Vagina (tissue), 2 donors: ENCODE measurements at regions not wholly inside any gene's neighbourhood (a gene's known extent, or its start where the extent isn't known, plus 50 kb on each side); places are given as distances from the start of the nearest gene placed in this dataset.

Experiments used
- DNase-seq, 2 donors: peaks; one replicate each; pipeline ENCODE4 v3.0.0-alpha.2; 2017; ENCODE audit errors: extremely low spot score in 2 of 2
- H3K27ac ChIP-seq: fragments of 200-600 bp; sonication (generic); one replicate; pipeline ENCODE4 v1.5.1; 2019
- H3K27me3 ChIP-seq: fragments of 200-600 bp; sonication (generic); one replicate; pipeline ENCODE4 v1.5.1; 2019
- H3K36me3 ChIP-seq, 2 donors: fragments of 200-600 bp; sonication (generic); one replicate each; pipeline ENCODE4 v1.5.1; 2017 to 2019
- H3K4me1 ChIP-seq: fragments of 200-600 bp; sonication (generic); one replicate; pipeline ENCODE4 v1.5.1; 2019
- H3K4me3 ChIP-seq, 2 donors: fragments of 200-600 bp; sonication (generic); 1 replicate in 1 of 2; 2 replicates in 1 of 2; pipeline ENCODE4 v1.5.1; 2016 to 2019
- H3K9me3 ChIP-seq: fragments of 200-600 bp; sonication (generic); one replicate; pipeline ENCODE4 v1.5.1; 2019
- POLR2A ChIP-seq, 2 donors: fragments of 450-650 bp; IDR thresholded peaks; one replicate each; pipeline ENCODE4 v1.6.1; 2017; ENCODE audit warnings: antibody characterized with exemption in 2 of 2, mild to moderate bottlenecking in 2 of 2, moderate library complexity in 2 of 2
- POLR2AphosphoS5 ChIP-seq, 2 donors: sonication (generic); formaldehyde crosslinking; IDR thresholded peaks; one replicate each; pipeline ENCODE4 v1.9.0; 2017; ENCODE audit warnings: antibody characterized with exemption in 2 of 2, mild to moderate bottlenecking in 2 of 2, low read depth in 1 of 2; ENCODE audit not compliant: insufficient read depth in 1 of 2
- intact Hi-C: fragments of 100-400 bp; cut with DNase I; formaldehyde crosslinking; loops from one replicate; pipeline ENCODE4 v1.15.1; 2023
- TF ChIP-seq, protein P1 (sequence below), 3 experiments: fragments of 450-650 bp in 2 of 3; fragments of 200-600 bp in 1 of 3; sonication (generic) in 1 of 3; IDR thresholded peaks; one replicate each; pipeline ENCODE4 v1.5.1; 2017 to 2019; ENCODE audit warnings: antibody characterized with exemption in 3 of 3, mild to moderate bottlenecking in 2 of 3, moderate library complexity in 2 of 3

DNA sequence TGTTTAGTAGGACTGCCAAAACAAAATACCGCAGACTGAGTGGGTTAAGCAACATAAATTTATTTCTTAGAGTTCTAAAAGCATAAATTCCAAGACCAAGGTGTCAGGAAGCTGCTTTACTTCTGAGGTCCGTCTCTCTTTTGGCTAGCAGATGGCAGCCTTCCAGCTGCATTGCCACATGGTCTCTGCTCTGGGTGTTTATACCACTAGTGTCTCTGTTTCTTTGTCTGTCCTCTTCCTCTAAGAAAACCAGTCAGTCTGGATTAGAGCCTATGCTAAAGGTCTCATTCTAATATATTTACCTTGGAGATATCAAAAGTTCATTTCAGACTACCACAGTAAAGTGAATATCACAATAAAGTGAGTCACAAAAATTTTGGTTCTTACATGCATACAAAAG, 519.8 kb downstream of the COL11A1 start:
- TF ChIP-seq POLR2AphosphoS5 (IDR thresholded peaks at IDR 0.05; ENCODE audit: insufficient read depth in 1 of 2, low read depth in 1 of 2) (no peak), POLR2A (IDR thresholded peaks at IDR 0.05) (no peak)
- TF ChIP-seq, protein P1, sequence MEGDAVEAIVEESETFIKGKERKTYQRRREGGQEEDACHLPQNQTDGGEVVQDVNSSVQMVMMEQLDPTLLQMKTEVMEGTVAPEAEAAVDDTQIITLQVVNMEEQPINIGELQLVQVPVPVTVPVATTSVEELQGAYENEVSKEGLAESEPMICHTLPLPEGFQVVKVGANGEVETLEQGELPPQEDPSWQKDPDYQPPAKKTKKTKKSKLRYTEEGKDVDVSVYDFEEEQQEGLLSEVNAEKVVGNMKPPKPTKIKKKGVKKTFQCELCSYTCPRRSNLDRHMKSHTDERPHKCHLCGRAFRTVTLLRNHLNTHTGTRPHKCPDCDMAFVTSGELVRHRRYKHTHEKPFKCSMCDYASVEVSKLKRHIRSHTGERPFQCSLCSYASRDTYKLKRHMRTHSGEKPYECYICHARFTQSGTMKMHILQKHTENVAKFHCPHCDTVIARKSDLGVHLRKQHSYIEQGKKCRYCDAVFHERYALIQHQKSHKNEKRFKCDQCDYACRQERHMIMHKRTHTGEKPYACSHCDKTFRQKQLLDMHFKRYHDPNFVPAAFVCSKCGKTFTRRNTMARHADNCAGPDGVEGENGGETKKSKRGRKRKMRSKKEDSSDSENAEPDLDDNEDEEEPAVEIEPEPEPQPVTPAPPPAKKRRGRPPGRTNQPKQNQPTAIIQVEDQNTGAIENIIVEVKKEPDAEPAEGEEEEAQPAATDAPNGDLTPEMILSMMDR (IDR thresholded peaks at IDR 0.05): no peak
- no peaks in the 10 kb centered on the region for H3K27me3 ChIP-seq
- DNase-seq: no peak

DNA sequence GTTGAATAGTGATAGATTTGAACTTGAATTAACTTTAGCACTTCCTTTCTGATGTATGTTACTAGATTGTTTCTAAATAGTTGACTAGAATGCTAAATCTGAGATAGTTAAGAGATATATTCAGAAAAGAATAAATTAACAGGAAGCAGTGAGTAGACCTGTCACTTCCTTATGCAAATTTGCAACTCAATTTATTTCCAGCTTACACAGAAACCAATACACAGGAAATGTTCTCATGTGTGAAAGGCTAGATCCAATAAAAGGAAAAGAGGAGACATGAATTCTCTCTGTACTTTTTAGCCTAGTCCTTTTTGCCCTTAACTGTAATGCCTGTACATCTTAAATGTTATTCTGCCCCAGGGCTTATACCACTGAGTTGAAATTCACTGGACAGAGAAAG, 522.3 kb downstream of the COL11A1 start:
- H3K4me1 ChIP-seq: no peaks in the 10 kb centered on the region

More for the DNA sequence above, 519.8 kb downstream of the COL11A1 start:
- Histone ChIP-seq H3K4me3 (no peak overlapping the region), H3K9me3 (no peaks in the 10 kb centered on the region), H3K36me3 (no peaks in the 10 kb centered on the region), H3K4me1 (no peaks in the 10 kb centered on the region), H3K27ac (no peak overlapping the region)
- intact Hi-C loops: no loop called here

DNA sequence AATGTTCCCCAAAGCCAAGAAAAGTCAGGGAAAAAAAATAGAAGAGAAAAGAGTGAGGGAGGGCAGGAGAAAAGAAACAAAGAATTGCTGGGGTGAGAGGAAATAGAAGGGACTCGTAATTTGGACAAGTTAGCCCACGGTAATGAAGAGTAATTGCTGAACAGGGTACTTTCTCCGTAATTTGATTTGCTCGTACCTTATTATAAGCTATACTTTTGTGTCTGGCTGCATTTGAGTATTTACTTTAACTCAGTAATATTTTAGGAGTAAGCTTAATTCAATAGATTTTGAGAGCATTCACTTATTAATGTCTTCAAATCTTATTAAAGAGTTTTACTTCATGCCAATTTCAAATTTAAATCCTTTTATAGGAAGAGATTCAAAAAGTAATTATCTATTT, 527.5 kb downstream of the COL11A1 start:
- H3K36me3 ChIP-seq: no peaks in the 10 kb centered on the region
- H3K9me3 ChIP-seq: no peaks in the 10 kb centered on the region
- no peaks in the 10 kb centered on the region for H3K4me1 ChIP-seq
- H3K27ac ChIP-seq: no peak overlapping the region
- TF ChIP-seq POLR2A (IDR thresholded peaks at IDR 0.05): no peak
- TF ChIP-seq POLR2AphosphoS5 (IDR thresholded peaks at IDR 0.05; ENCODE audit: insufficient read depth in 1 of 2, low read depth in 1 of 2): no peak
- TF ChIP-seq, protein P1 (IDR thresholded peaks at IDR 0.05): no peak
- DNase-seq: no peak
- no peaks in the 10 kb centered on the region for H3K27me3 ChIP-seq
- intact Hi-C loops: no loop called here
- no peak overlapping the region for H3K4me3 ChIP-seq

More for the DNA sequence above, 522.3 kb downstream of the COL11A1 start:
- DNase-seq: no peak
- Histone ChIP-seq H3K36me3 (no peaks in the 10 kb centered on the region), H3K27ac (no peak overlapping the region), H3K27me3 (no peaks in the 10 kb centered on the region), H3K4me3 (no peak overlapping the region), H3K9me3 (no peaks in the 10 kb centered on the region)
- TF ChIP-seq POLR2AphosphoS5 (IDR thresholded peaks at IDR 0.05; ENCODE audit: insufficient read depth in 1 of 2, low read depth in 1 of 2): no peak
- TF ChIP-seq, protein P1 (IDR thresholded peaks at IDR 0.05): no peak
- no peak for TF ChIP-seq POLR2A (IDR thresholded peaks at IDR 0.05)
- intact Hi-C loops: no loop called here

DNA sequence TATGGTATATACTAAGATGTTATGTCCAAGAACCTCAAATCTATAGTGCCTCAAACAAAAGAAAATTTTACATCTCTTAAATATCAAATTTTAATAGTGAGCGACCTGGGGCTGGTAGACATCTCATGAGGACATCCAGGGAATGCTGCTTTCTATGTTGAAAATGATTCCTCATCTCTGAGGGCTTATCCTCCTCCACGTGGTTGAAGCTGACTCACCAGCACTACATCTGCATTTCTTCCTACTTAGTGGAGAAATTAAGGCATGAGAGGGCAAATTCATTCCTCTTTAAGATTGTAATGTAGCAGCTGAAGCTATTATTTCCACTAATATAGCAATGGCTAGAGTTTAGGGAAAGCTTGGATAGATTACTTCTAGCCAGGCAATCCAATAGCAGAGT, 529.5 kb downstream of the COL11A1 start:
- DNase-seq: no peak
- Histone ChIP-seq H3K9me3 (no peaks in the 10 kb centered on the region), H3K27ac (no peak overlapping the region), H3K36me3 (no peaks in the 10 kb centered on the region), H3K4me1 (no peaks in the 10 kb centered on the region), H3K4me3 (no peak overlapping the region), H3K27me3 (no peaks in the 10 kb centered on the region)
- intact Hi-C loops: no loop called here
- no peak for TF ChIP-seq POLR2AphosphoS5 (IDR thresholded peaks at IDR 0.05; ENCODE audit: insufficient read depth in 1 of 2, low read depth in 1 of 2)
- no peak for TF ChIP-seq POLR2A (IDR thresholded peaks at IDR 0.05)
- TF ChIP-seq, protein P1 (IDR thresholded peaks at IDR 0.05): no peak

DNA sequence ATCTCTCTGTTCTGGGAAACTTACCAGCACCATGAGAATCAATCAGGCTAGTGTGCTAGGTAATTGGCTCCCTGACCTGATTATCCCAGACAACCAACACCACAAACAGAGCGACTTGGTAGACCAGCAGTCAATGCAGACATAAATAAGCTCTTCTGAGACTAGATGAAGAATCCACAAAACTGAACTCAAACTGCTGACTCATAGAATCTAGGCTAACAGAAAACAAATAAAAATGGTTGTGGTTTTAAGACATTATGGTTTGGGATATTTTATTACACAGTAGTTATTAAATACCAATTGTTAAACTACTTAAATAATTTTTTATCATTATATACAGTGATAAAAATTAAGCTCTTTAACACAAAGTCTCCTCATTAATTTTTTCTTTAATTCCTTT, 535.7 kb downstream of the COL11A1 start:
- Histone ChIP-seq H3K27ac (no peak overlapping the region), H3K4me3 (no peak overlapping the region), H3K27me3 (no peaks in the 10 kb centered on the region), H3K9me3 (no peaks in the 10 kb centered on the region), H3K36me3 (no peaks in the 10 kb centered on the region), H3K4me1 (no peaks in the 10 kb centered on the region)
- intact Hi-C loops: no loop called here
- DNase-seq: no peak
- TF ChIP-seq POLR2AphosphoS5 (IDR thresholded peaks at IDR 0.05; ENCODE audit: insufficient read depth in 1 of 2, low read depth in 1 of 2) (no peak), POLR2A (IDR thresholded peaks at IDR 0.05) (no peak)
- TF ChIP-seq, protein P1 (IDR thresholded peaks at IDR 0.05): no peak
